RWPE1 (cell line): ENCODE measurements at regions not wholly inside any gene's neighbourhood (a gene's known extent, or its start where the extent isn't known, plus 50 kb on each side); places are given as distances from the start of the nearest gene placed in this dataset.
"Not testable (repeated sequence)": the region's sequence is repeated elsewhere in the genome, so short reads cannot be mapped to it uniquely, and the experiment has no call there.

Experiments
- CTCF ChIA-PET: fragments of 350-600 bp; sonication (Branson Sonifier 250); formaldehyde crosslinking; extraction: SDS; loops from one replicate; lab custom pipeline; 2021; lab: Yijun Ruan, JAX
- POLR2A ChIA-PET: fragments of 400-600 bp; formaldehyde crosslinking; extraction: SDS; loops from one replicate; lab custom pipeline; 2020; ENCODE audit warnings: antibody characterized with exemption; ENCODE audit not compliant: low non-redundant PET; lab: Yijun Ruan, JAX
- DNase-seq: peaks from one replicate; pipeline ENCODE4 v3.0.0; 2012; ENCODE audit warnings: low spot score
- H3K27ac ChIP-seq: fragments of 450-650 bp; 2 replicates; pipeline ENCODE4 v1.5.1; 2017
- TF ChIP-seq, protein P1 (sequence below): fragments of 450-650 bp; conservative IDR thresholded peaks from 2 replicates; pipeline ENCODE4 v1.5.1; 2017; ENCODE audit warnings: low read depth, mild to moderate bottlenecking

DNA sequence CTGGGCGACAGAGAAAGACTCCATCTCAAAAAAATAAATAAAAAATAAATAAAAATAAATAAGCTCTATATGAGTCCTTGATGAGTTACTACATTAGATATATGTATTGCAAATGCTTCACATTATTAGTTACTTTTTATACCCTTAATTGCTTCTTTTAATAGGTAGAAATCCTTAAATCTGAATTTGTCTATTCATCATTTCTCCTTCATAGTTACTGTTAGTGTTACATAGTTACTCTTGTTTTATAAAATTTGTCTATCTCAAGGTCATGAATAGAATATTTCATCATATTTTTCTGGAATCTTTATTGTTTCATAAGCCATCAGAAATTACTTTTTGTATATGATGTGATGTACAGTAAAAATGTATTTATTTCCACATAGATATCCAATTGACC is 1624.8 kb upstream of the FLRT2 start:
- no peak overlapping the region for H3K27ac ChIP-seq
- ChIA-PET POLR2A (no interaction called here), CTCF (no interaction called here)
- TF ChIP-seq, protein P1, sequence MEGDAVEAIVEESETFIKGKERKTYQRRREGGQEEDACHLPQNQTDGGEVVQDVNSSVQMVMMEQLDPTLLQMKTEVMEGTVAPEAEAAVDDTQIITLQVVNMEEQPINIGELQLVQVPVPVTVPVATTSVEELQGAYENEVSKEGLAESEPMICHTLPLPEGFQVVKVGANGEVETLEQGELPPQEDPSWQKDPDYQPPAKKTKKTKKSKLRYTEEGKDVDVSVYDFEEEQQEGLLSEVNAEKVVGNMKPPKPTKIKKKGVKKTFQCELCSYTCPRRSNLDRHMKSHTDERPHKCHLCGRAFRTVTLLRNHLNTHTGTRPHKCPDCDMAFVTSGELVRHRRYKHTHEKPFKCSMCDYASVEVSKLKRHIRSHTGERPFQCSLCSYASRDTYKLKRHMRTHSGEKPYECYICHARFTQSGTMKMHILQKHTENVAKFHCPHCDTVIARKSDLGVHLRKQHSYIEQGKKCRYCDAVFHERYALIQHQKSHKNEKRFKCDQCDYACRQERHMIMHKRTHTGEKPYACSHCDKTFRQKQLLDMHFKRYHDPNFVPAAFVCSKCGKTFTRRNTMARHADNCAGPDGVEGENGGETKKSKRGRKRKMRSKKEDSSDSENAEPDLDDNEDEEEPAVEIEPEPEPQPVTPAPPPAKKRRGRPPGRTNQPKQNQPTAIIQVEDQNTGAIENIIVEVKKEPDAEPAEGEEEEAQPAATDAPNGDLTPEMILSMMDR = no peak
- no peak for DNase-seq

DNA sequence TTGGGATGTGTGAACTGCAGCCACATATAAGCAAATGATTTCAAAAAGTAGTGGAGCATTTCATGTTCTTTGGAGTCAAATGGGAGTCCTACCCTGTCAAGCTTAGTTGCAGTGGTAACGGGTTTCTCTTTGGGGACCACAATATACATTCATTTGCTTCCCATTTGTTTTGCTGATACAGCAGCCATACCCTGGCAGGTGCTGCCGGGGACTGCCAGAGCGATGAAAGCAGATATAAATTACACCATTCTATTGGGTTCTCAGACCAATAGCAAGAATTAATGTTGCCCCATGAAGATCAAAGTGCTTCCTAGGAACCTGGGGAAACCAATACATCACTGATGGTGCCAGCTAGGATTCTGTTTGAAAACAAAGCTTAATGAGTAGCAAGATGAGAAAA is 1621.5 kb upstream of the FLRT2 start:
- CTCF ChIA-PET = no interaction called here

DNA sequence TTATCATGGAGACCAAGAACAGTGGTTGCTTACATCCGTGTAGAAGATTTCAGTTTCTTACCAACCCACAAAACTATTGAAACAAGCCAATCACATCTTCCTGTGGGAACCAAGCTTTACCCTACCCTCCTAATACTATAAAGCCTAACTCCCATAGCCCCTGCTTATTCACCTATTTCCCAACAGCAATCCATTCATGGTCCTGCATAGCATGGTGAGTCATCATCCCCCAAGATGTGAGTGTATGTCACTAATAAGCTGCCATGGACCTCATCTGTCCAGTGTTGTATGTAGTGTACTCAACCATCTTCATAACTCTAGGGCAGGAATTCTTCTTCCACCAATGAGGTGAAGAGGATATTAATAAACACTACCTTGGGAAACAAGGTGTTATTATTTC is 1620.4 kb upstream of the FLRT2 start:
- ChIA-PET CTCF (no interaction called here), POLR2A (no interaction called here)
- DNase-seq = no peak
- H3K27ac ChIP-seq = no peak overlapping the region
- TF ChIP-seq, protein P1 = no peak

More for the DNA sequence above, 1621.5 kb upstream of the FLRT2 start:
- POLR2A ChIA-PET = no interaction called here
- DNase-seq = no peak
- TF ChIP-seq, protein P1 = no peak
- no peak overlapping the region for H3K27ac ChIP-seq

DNA sequence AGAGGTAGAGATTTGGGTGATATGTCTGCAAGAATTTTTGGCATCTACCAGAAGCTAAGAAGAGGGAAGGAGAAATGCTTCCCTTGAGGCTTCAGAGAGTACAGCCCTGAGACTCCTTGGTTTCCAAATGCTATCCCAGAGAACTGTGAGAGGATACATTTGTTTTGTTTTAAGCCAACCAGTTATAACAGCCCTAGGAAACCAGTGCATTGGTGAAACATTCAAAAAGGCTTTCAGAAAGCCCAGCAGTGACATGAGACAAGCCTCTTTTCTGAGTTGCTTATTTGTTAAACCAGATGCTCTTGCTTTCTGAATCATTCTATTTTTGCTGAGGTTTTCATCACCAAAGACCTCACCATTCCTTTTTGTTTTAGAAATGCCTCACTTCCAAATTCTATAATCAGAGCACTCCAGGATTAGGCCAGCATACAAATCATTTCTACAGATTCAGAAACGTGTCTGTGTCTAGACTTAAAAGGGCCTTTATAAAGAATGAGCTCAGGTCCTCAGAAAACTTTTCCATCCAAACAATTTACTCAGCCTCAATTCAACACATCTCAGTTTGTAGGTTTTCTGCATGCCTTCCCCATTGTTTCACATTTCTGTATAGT is 1617.8 kb upstream of the FLRT2 start:
- TF ChIP-seq, protein P1 = no peak
- CTCF ChIA-PET = no interaction called here
- DNase-seq = no peak
- no peak overlapping the region for H3K27ac ChIP-seq
- POLR2A ChIA-PET = no interaction called here

DNA sequence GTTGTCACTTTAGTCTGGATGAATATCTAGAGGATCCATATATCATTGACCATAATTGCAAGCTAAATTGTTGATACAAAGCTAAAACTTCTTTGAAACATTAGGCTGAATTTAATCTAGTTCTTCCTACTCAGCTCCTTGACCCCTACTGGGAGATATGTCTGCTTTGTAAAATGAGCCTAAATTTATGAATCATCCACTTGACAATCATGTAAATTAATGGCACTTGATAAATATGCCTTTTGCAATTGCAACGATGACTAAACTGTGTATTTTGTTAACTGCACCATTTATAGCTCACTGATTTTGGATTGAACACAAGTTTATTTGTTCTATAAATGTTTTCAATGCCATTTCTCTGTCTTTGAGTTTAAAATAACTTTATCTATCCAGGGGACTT is 1616.5 kb upstream of the FLRT2 start:
- TF ChIP-seq, protein P1 = no peak
- DNase-seq = no peak
- POLR2A ChIA-PET = no interaction called here
- no peak overlapping the region for H3K27ac ChIP-seq
- CTCF ChIA-PET = no interaction called here

DNA sequence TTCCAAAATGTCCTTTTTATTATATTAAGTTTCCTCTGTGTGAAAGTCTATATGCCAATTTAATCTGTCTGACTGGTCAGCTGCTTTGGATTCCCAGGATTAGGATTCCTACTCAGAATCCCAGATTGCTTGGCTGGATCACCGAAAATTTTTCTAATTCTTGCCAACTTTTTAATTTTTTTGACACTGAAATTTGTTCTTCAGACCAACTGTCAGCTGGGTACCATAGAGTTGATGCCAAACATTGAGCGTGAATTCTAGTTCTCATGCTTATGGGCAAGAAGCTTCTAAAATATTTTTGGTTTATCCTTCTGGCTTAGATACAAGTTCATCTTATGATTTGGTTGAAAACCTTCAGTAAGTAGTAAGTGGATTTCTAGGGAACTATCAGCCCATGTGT is 1611.4 kb upstream of the FLRT2 start:
- H3K27ac ChIP-seq = no peak overlapping the region
- ChIA-PET CTCF (no interaction called here), POLR2A (no interaction called here)
- DNase-seq = no peak
- TF ChIP-seq, protein P1 = no peak

DNA sequence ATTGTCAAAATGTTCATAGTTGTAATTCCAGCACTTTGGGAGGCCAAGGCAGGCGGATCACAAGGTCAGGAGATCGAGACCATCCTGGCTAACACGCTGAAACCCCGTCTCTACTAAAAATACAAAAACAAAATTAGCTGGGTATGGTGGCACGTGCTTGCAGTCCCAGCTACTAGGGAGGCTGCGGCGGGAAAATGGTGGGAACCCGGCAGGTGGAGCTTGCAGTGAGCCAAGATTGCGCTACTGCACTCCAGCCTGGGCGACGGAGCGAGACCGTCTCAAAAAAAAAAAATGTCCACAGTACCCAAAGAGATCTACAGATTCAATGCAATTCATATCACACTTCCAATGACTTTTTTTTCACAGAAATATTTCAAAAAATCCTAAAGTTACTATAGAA is 1610.3 kb upstream of the FLRT2 start:
- DNase-seq, POLR2A ChIA-PET, CTCF ChIA-PET, H3K27ac ChIP-seq: not testable (repeated sequence)
